GM12891 (cell line): ENCODE measurements at regions not wholly inside any gene's neighbourhood (a gene's known extent, or its start where the extent isn't known, plus 50 kb on each side); places are given as distances from the start of the nearest gene placed in this dataset.

Source experiments
- DNase-seq: peaks from one replicate; pipeline ENCODE4 v3.0.0; 2011; ENCODE audit warnings: low spot score; ENCODE audit not compliant: insufficient read length
- FAIRE-seq: peaks from 2 replicates; lab custom pipeline; 2011; peaks lifted over from hg19 to GRCh38; lab: Jason Lieb, UNC
- PAX5 ChIP-seq: IDR thresholded peaks from 2 replicates; pipeline ENCODE4 v1.6.1; 2011; ENCODE audit warnings: low read length, moderate library complexity, mild to moderate bottlenecking; ENCODE audit not compliant: insufficient read depth, severe bottlenecking
- POLR2A ChIP-seq: IDR thresholded peaks from 2 replicates; pipeline ENCODE4 v1.6.1; 2011; ENCODE audit warnings: low read depth, low read length, control low read depth
- POLR2AphosphoS5 ChIP-seq: IDR thresholded peaks from 2 replicates; pipeline ENCODE4 v1.6.1; 2011; ENCODE audit warnings: low read depth, low read length, control low read depth
- POU2F2 ChIP-seq: IDR thresholded peaks from 2 replicates; pipeline ENCODE4 v1.6.1; 2011; ENCODE audit warnings: low read depth, mild to moderate bottlenecking, control low read depth, low read length, moderate library complexity
- SPI1 ChIP-seq: IDR thresholded peaks from 2 replicates; pipeline ENCODE4 v1.6.1; 2011; ENCODE audit warnings: low read depth, low read length, control low read depth
- TAF1 ChIP-seq: IDR thresholded peaks from 2 replicates; pipeline ENCODE4 v1.6.1; 2011; ENCODE audit warnings: low read depth, low read length, control low read depth

DNA sequence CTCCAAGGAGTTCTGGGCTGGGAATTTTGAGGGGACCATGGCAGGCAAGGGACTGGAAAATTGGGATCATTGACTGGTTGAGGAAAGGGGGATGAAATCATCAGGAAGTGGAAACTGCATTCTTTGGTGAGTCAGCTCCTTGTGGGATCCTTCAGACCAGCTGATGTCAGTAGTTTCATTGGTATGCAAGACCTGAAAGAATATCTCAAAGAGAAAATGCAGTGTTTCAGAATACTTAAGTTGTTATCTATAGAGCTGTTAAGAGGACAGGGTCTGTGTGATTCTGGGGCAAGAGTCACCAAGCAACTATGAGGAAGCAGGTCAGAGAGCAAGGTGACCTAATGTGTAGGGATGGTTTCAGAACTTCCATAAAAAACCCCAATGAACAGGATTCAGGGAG lies 595.9 kb upstream of the AUTS2 start:
- TF ChIP-seq PAX5, result no peak
- no peak for TF ChIP-seq TAF1
- TF ChIP-seq SPI1, result no peak
- no peak for TF ChIP-seq POLR2AphosphoS5
- no peak for TF ChIP-seq POU2F2
- TF ChIP-seq POLR2A, result no peak
- no peak for FAIRE-seq
- DNase-seq, result no peak

GRCh38 chr7:69012149-69012548 lies 586.1 kb upstream of the AUTS2 start:
- TF ChIP-seq POU2F2 (no peak), TAF1 (no peak), POLR2A (no peak), SPI1 (no peak), PAX5 (no peak), POLR2AphosphoS5 (no peak)
- FAIRE-seq, result no peak
- DNase-seq, result no peak

DNA sequence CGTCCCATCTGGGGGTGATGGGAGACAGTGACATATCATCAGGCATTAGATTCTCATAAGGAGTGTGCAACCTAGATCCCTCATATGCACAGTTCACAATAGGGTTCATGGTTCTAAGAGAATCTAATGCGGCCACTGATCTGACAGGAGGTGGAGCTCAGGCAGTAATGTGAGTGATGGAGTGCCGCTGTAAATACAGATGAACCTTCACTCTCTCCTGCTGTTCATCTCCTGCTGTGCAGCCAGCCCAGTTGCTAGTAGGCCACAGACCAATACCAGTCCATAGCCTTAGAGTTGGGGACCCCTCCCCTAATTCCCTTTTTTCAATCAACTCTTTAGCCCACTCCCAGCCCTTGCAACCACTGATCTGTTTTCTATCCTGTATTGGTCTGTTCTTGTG lies 581.1 kb upstream of the AUTS2 start:
- FAIRE-seq, result no peak
- DNase-seq, result no peak
- TF ChIP-seq POU2F2 (no peak), TAF1 (no peak), PAX5 (no peak), POLR2AphosphoS5 (no peak), POLR2A (no peak), SPI1 (no peak)

- DNase-seq (no peak), FAIRE-seq (no peak)
- TF ChIP-seq SPI1 (no peak), POLR2A (no peak), PAX5 (no peak), POU2F2 (no peak), TAF1 (no peak), POLR2AphosphoS5 (no peak)
These were observed 580.1 kb upstream of the AUTS2 start for GRCh38 chr7:69018200-69018599.

DNA sequence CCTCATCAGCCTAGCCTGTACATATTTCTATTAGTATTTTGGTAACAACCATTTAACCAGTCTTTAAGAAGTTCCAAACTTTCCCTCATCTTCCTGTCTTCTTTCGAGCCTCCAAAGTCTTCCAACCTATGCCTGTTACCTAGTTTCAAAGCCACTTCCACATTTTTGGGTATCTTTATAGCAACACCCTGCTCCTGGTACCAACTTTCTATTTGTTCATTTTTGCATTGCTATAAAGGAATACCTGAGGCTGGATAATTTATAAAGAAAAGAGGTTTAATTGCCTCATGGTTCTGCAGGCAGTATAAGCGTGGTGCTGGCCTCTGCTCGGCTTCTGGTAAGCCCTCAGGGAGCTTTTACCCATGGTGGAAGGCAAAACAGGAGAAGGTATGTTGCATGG lies 578.8 kb upstream of the AUTS2 start:
- TF ChIP-seq POLR2A (no peak), TAF1 (no peak)
- DNase-seq (no peak), FAIRE-seq (no peak)

- FAIRE-seq (no peak), DNase-seq (no peak)
- no peak for TF ChIP-seq POLR2A
- no peak for TF ChIP-seq TAF1
- no peak for TF ChIP-seq SPI1
- TF ChIP-seq PAX5, result no peak
- no peak for TF ChIP-seq POLR2AphosphoS5
- no peak for TF ChIP-seq POU2F2
These were observed 577.7 kb upstream of the AUTS2 start for GRCh38 chr7:69020536-69020935.

- DNase-seq (no peak), FAIRE-seq (no peak)
- TF ChIP-seq SPI1, result no peak
- no peak for TF ChIP-seq POLR2AphosphoS5
- TF ChIP-seq POLR2A, result no peak
- no peak for TF ChIP-seq POU2F2
- no peak for TF ChIP-seq PAX5
- TF ChIP-seq TAF1, result no peak
These were observed 573.0 kb upstream of the AUTS2 start for GRCh38 chr7:69025249-69025648.

DNA sequence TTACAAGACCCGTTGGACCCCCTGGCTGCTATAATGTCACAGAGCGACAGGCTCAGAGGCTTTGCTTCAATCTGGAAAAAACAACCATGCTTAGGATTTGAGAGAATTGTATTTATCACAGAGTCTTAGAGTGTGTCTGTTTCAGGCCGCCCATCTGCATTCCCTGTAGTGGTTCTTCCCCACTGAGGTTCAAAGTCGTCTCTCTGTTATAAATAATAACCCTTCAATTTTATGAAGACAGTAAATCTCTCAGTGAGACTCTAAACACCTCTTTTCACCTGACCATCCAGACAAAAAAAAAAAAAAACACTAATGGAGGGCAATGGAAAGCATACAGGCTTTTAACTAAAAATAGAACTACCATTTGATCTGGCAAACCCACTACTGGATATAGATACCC lies 565.4 kb upstream of the AUTS2 start:
- FAIRE-seq, result no peak
- DNase-seq, result no peak
- TF ChIP-seq POLR2A (no peak), PAX5 (no peak), TAF1 (no peak), POU2F2 (no peak), SPI1 (no peak), POLR2AphosphoS5 (no peak)

DNA sequence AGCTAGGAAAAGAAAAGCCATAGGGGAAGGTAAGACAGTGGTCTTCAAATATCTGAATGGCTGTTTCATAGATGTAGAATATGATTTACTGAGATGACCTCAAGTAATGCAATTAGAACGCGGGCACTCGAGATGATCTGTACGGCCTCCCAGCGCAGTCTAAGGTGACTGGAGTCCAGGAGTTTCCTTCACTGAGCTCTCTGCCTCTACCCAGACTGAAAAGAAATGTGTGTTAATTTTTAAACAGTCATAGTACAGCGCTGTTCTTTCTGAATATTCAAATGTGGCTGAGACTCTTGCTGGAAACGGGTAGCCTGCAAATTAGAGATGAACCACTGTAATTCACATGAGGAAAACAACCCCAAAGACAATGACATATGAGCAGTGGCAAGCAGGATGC lies 562.4 kb upstream of the AUTS2 start:
- FAIRE-seq (no peak), DNase-seq (no peak)
- TF ChIP-seq POLR2A (no peak), POLR2AphosphoS5 (no peak), SPI1 (no peak), POU2F2 (no peak), TAF1 (no peak), PAX5 (no peak)

GRCh38 chr7:69036301-69036700 lies 562.0 kb upstream of the AUTS2 start:
- DNase-seq (no peak), FAIRE-seq (no peak)
- TF ChIP-seq POLR2AphosphoS5 (no peak), PAX5 (no peak), SPI1 (no peak), POLR2A (no peak), POU2F2 (no peak), TAF1 (no peak)
